Fibroblast of lung (primary cell): ENCODE measurements at regions not wholly inside any gene's neighbourhood (a gene's known extent, or its start where the extent isn't known, plus 50 kb on each side); places are given as distances from the start of the nearest gene placed in this dataset.

Source experiments
- CTCF ChIP-seq, 2 donors: IDR thresholded peaks in 1 of 2; conservative IDR thresholded peaks in 1 of 2; 1 replicate in 1 of 2; 2 replicates in 1 of 2; pipeline ENCODE4 v1.5.1; 2011 to 2012; ENCODE audit warnings: low read length in 2 of 2, control low read depth in 1 of 2, inconsistent platforms in 1 of 2, low read depth in 1 of 2, mild to moderate bottlenecking in 1 of 2
- EZH2 ChIP-seq: IDR thresholded peaks from 2 replicates; pipeline ENCODE4 v1.5.1; 2012; ENCODE audit warnings: low read length, control low read depth, mild to moderate bottlenecking; ENCODE audit errors: missing control alignments

GRCh38 chr21:40929833-40930232, 82.9 kb upstream of the DSCAM start:
- TF ChIP-seq CTCF (conservative IDR thresholded peaks at IDR 0.05 in 1 of 2, IDR thresholded peaks at IDR 0.05 in 1 of 2; ENCODE audit: low read depth in 1 of 2, low read length in 2 of 2) (no peak), EZH2 (no peak)
